NCI-H1694 (cell line): ENCODE measurements at regions not wholly inside any gene's neighbourhood (a gene's known extent, or its start where the extent isn't known, plus 50 kb on each side); places are given as distances from the start of the nearest gene placed in this dataset.
"Not testable (repeated sequence)": the region's sequence is repeated elsewhere in the genome, so short reads cannot be mapped to it uniquely, and the experiment has no call there.

ENCODE experiments used
- DNase-seq: peaks from one replicate; lab custom pipeline; 2025; lab: John Stamatoyannopoulos, UW

GRCh38 chr9:89939626-89940292 is 334.9 kb downstream of the GADD45G start:
- no peak for DNase-seq

- DNase-seq = no peak
Measured at GRCh38 chr9:89940625-89941024, 335.8 kb downstream of the GADD45G start.

GRCh38 chr9:89941875-89942274 is 337.1 kb downstream of the GADD45G start:
- no peak for DNase-seq

- DNase-seq = no peak
Measured at GRCh38 chr9:89942643-89943042, 337.8 kb downstream of the GADD45G start.

GRCh38 chr9:89943309-89943708 is 338.5 kb downstream of the GADD45G start:
- no peak for DNase-seq

GRCh38 chr9:89943728-89944127 is 338.9 kb downstream of the GADD45G start:
- no peak for DNase-seq

GRCh38 chr9:89945133-89945532 is 340.3 kb downstream of the GADD45G start:
- DNase-seq = no peak

- DNase-seq = no peak
Measured at GRCh38 chr9:89946741-89947140, 341.9 kb downstream of the GADD45G start.

- DNase-seq = no peak
Measured at GRCh38 chr9:89949111-89949510, 344.3 kb downstream of the GADD45G start.

- DNase-seq = no peak
Measured at GRCh38 chr9:89951675-89952074, 346.9 kb downstream of the GADD45G start.

GRCh38 chr9:89952401-89952800 is 347.6 kb downstream of the GADD45G start:
- DNase-seq = no peak

GRCh38 chr9:89953263-89953662 is 348.5 kb downstream of the GADD45G start:
- DNase-seq = not testable (repeated sequence)

- DNase-seq = no peak
Measured at GRCh38 chr9:89953824-89954615, 349.2 kb downstream of the GADD45G start.

GRCh38 chr9:89955144-89955543 is 350.3 kb downstream of the GADD45G start:
- DNase-seq = no peak

GRCh38 chr9:89955626-89956025 is 350.8 kb downstream of the GADD45G start:
- DNase-seq = no peak

GRCh38 chr9:89956331-89956730 is 351.5 kb downstream of the GADD45G start:
- DNase-seq = no peak

- no peak for DNase-seq
Measured at GRCh38 chr9:89956907-89957306, 352.1 kb downstream of the GADD45G start.

- DNase-seq = no peak
Measured at GRCh38 chr9:89958086-89958485, 353.3 kb downstream of the GADD45G start.

- no peak for DNase-seq
Measured at GRCh38 chr9:89961616-89962341, 357.0 kb downstream of the GADD45G start.

GRCh38 chr9:89963280-89963679 is 358.5 kb downstream of the GADD45G start:
- DNase-seq = no peak

- no peak for DNase-seq
Measured at GRCh38 chr9:89967527-89967926, 362.7 kb downstream of the GADD45G start.

- DNase-seq = no peak
Measured at GRCh38 chr9:89969156-89969675, 364.4 kb downstream of the GADD45G start.
